H9 (cell line): ENCODE measurements at regions not wholly inside any gene's neighbourhood (a gene's known extent, or its start where the extent isn't known, plus 50 kb on each side); places are given as distances from the start of the nearest gene placed in this dataset.

Source experiments
- DNase-seq: peaks from one replicate; pipeline ENCODE4 v3.0.0-alpha.2; 2017
- H2AFZ ChIP-seq: one replicate; pipeline ENCODE4 v1.6.1; 2013; ENCODE audit warnings: mild to moderate bottlenecking, low read length, control low read depth, moderate library complexity
- H2AK5ac ChIP-seq: 2 replicates; pipeline ENCODE4 v1.6.1; 2013; ENCODE audit warnings: low read length, control low read depth, mixed read lengths; ENCODE audit not compliant: insufficient read length
- H2BK120ac ChIP-seq: one replicate; pipeline ENCODE4 v1.6.1; 2013; ENCODE audit warnings: low read depth, mild to moderate bottlenecking, low read length, control low read depth, inconsistent platforms; ENCODE audit not compliant: poor library complexity, severe bottlenecking
- H2BK12ac ChIP-seq: 2 replicates; pipeline ENCODE4 v1.6.1; 2013; ENCODE audit warnings: low read length, control low read depth, mixed read lengths, low read depth; ENCODE audit not compliant: insufficient read length
- H2BK15ac ChIP-seq: 2 replicates; pipeline ENCODE4 v1.6.1; 2013; ENCODE audit warnings: low read depth, low read length, control low read depth
- H2BK20ac ChIP-seq: one replicate; pipeline ENCODE4 v1.6.1; 2013; ENCODE audit warnings: low read depth, mild to moderate bottlenecking, low read length, control low read depth, inconsistent platforms; ENCODE audit not compliant: poor library complexity, severe bottlenecking
- H2BK5ac ChIP-seq: 2 replicates; pipeline ENCODE4 v1.6.1; 2013; ENCODE audit warnings: low read length, control low read depth, mixed read lengths; ENCODE audit not compliant: insufficient read length
- H3K14ac ChIP-seq: 2 replicates; pipeline ENCODE4 v1.6.1; 2013; ENCODE audit warnings: low read length, control low read depth; ENCODE audit not compliant: insufficient read depth
- H3K18ac ChIP-seq: 2 replicates; pipeline ENCODE4 v1.6.1; 2013; ENCODE audit warnings: low read depth, mild to moderate bottlenecking, mixed read lengths, low read length, control low read depth; ENCODE audit not compliant: insufficient read length
- H3K23ac ChIP-seq: 2 replicates; pipeline ENCODE4 v1.6.1; 2013; ENCODE audit warnings: low read length, control low read depth, mixed read lengths, low read depth; ENCODE audit not compliant: insufficient read length
- H3K23me2 ChIP-seq: 2 replicates; pipeline ENCODE4 v1.6.1; 2013; ENCODE audit warnings: low read depth, mild to moderate bottlenecking, mixed read lengths, low read length, control low read depth; ENCODE audit not compliant: insufficient read length, poor library complexity, severe bottlenecking
- H3K27ac ChIP-seq: 2 replicates; pipeline ENCODE4 v1.5.1; 2013; ENCODE audit warnings: low read length, control low read depth, mixed read lengths, low read depth; ENCODE audit not compliant: insufficient read length
- H3K27me3 ChIP-seq: 2 replicates; pipeline ENCODE4 v1.6.1; 2013; ENCODE audit warnings: low read length, control low read depth, inconsistent platforms; ENCODE audit not compliant: insufficient read depth
- H3K4ac ChIP-seq: 2 replicates; pipeline ENCODE4 v1.6.1; 2013; ENCODE audit warnings: low read depth, mild to moderate bottlenecking, control low read depth, inconsistent platforms, low read length, moderate library complexity
- H3K4me1 ChIP-seq: 2 replicates; pipeline ENCODE4 v1.6.1; 2013; ENCODE audit warnings: low read length, control low read depth, inconsistent platforms; ENCODE audit not compliant: insufficient read depth
- H3K4me2 ChIP-seq: 2 replicates; pipeline ENCODE4 v1.6.1; 2013; ENCODE audit warnings: low read length, control low read depth, mixed read lengths; ENCODE audit not compliant: insufficient read length, insufficient read depth
- H3K56ac ChIP-seq: 2 replicates; pipeline ENCODE4 v1.6.1; 2013; ENCODE audit warnings: low read depth, mild to moderate bottlenecking, mixed read lengths, low read length, control low read depth; ENCODE audit not compliant: insufficient read length
- H3K79me1 ChIP-seq: 2 replicates; pipeline ENCODE4 v1.6.1; 2013; ENCODE audit warnings: low read depth, mild to moderate bottlenecking, moderate library complexity, low read length, control low read depth, inconsistent platforms; ENCODE audit not compliant: insufficient read depth, poor library complexity, severe bottlenecking
- H3K79me2 ChIP-seq: 2 replicates; pipeline ENCODE4 v1.6.1; 2013; ENCODE audit warnings: low read length, control low read depth, inconsistent platforms; ENCODE audit not compliant: insufficient read depth
- H3K9ac ChIP-seq: 2 replicates; pipeline ENCODE4 v1.6.1; 2013; ENCODE audit warnings: low read length, control low read depth, mixed read lengths; ENCODE audit not compliant: insufficient read length; ENCODE audit errors: extremely low read depth
- H3K9me3 ChIP-seq: one replicate; pipeline ENCODE4 v1.6.1; 2013; ENCODE audit warnings: low read depth, low read length, inconsistent platforms; ENCODE audit not compliant: control insufficient read depth
- H3T11ph ChIP-seq: one replicate; pipeline ENCODE4 v1.6.1; 2013; ENCODE audit warnings: mild to moderate bottlenecking, low read length, control low read depth, inconsistent platforms
- H4K20me1 ChIP-seq: one replicate; pipeline ENCODE4 v1.6.1; 2013; ENCODE audit not compliant: control insufficient read depth, insufficient read length, insufficient read depth
- H4K5ac ChIP-seq: 2 replicates; pipeline ENCODE4 v1.6.1; 2013; ENCODE audit warnings: low read depth, mild to moderate bottlenecking, mixed read lengths, low read length, control low read depth; ENCODE audit not compliant: insufficient read length
- H4K8ac ChIP-seq: replicated peaks from 2 replicates; pipeline ENCODE4 v1.6.1; 2013; ENCODE audit warnings: low read length, control low read depth, mixed read lengths, low read depth; ENCODE audit not compliant: insufficient read length
- H4K91ac ChIP-seq: 2 replicates; pipeline ENCODE4 v1.6.1; 2013; ENCODE audit warnings: low read depth, mild to moderate bottlenecking, moderate library complexity, mixed read lengths, low read length, control low read depth; ENCODE audit not compliant: insufficient read length
- H3K27ac Mint-ChIP-seq, 3 experiments: 2 replicates in 2 of 3; 3 replicates in 1 of 3; pipeline ENCODE4 v1.8.0; 2020 to 2021; ENCODE audit warnings: mixed read lengths in 3 of 3, mild to moderate bottlenecking in 1 of 3, moderate library complexity in 1 of 3
- H3K27me3 Mint-ChIP-seq: 2 replicates; pipeline ENCODE4 v1.8.0; 2021; ENCODE audit warnings: low read depth, mild to moderate bottlenecking, moderate library complexity, mixed read lengths
- H3K36me3 Mint-ChIP-seq, 3 experiments: 2 replicates in 2 of 3; 3 replicates in 1 of 3; pipeline ENCODE4 v1.8.0; 2020 to 2021; ENCODE audit warnings: low read depth in 3 of 3, mixed read lengths in 3 of 3; ENCODE audit not compliant: insufficient read depth in 1 of 3
- H3K4me1 Mint-ChIP-seq, 2 experiments: 2 replicates each; pipeline ENCODE4 v1.8.0; 2020; ENCODE audit warnings: mixed read lengths in 2 of 2
- H3K4me3 Mint-ChIP-seq, 2 experiments: 2 replicates in 1 of 2; 3 replicates in 1 of 2; pipeline ENCODE4 v1.8.0; 2020 to 2021; ENCODE audit warnings: mild to moderate bottlenecking in 2 of 2, mixed read lengths in 2 of 2, moderate library complexity in 1 of 2
- H3K9me3 Mint-ChIP-seq, 2 experiments: 2 replicates in 1 of 2; 3 replicates in 1 of 2; pipeline ENCODE4 v1.8.0; 2020; ENCODE audit warnings: mild to moderate bottlenecking in 2 of 2, mixed read lengths in 2 of 2, moderate library complexity in 1 of 2
- CTCF ChIP-seq: fragments of 200-600 bp; sonication (generic); conservative IDR thresholded peaks from 3 replicates; pipeline ENCODE4 v1.8.0; 2021; ENCODE audit warnings: antibody characterized with exemption, mild to moderate bottlenecking
- WGBS: extraction: QIAGEN DNeasy Blood & Tissue Kit; methylation state at CpG from one replicate; pipeline ENCODE4 v1.1.7; 2013; ENCODE audit warnings: missing lambda C conversion rate, low lambda C conversion rate, mixed read lengths; ENCODE audit not compliant: insufficient read length; ENCODE audit errors: extremely low coverage; 5-methylcytosine and 5-hydroxymethylcytosine counted together

DNA sequence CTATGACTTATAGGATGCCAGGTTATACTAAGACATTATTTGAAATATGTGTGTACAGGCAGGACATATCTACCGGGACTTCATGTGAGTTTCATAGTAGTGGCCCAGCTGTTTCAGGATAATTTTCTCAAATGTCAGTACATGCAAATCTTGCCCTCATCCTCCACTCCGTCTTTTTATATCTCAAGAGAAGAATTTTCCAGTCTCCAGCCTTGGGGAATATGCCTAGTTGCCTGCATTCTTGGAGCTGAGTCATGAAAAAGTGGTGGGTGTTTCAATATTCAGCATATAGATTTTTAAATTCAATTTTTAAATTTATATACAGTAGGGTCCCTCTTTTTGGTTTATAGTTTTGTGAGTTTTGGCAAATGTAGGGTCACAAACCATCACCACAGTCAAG lies 236.7 kb downstream of the OTUD1 start:
- no peak overlapping the region for H2BK20ac ChIP-seq
- no peak overlapping the region for H3K14ac ChIP-seq
- no peak overlapping the region for H3K4ac ChIP-seq
- no peak overlapping the region for H3K56ac ChIP-seq
- no peaks in the 10 kb centered on the region for H3K79me2 ChIP-seq
- no peak for DNase-seq
- no peak overlapping the region for H3K4me2 ChIP-seq
- no peak overlapping the region for H3T11ph ChIP-seq
- H2BK12ac ChIP-seq: no peak overlapping the region
- H3K27ac Mint-ChIP-seq: no peak overlapping the region
- H4K8ac ChIP-seq: no peak overlapping the region
- no peak overlapping the region for H2BK120ac ChIP-seq
- no CpG with 5 or more reads among the region's 2 CpGs for WGBS
- no peak overlapping the region for H4K5ac ChIP-seq
- H3K18ac ChIP-seq: no peak overlapping the region
- H4K20me1 ChIP-seq: no peaks in the 10 kb centered on the region
- H2AFZ ChIP-seq: no peak overlapping the region
- no peak overlapping the region for H3K4me3 Mint-ChIP-seq
- no peak overlapping the region for H2BK15ac ChIP-seq
- peaks cover 0 to 5% (median 2%) of the 10 kb centered on the region in 3 experiments; a peak in 3 of 7 replicates for H3K36me3 Mint-ChIP-seq
- no peaks in the 10 kb centered on the region for H3K27me3 ChIP-seq
- no peak overlapping the region for H3K27ac ChIP-seq
- H3K9ac ChIP-seq: no peak overlapping the region
- H2AK5ac ChIP-seq: no peak overlapping the region
- peaks cover 11 to 14% of the 10 kb centered on the region in 2 experiments for H3K4me1 Mint-ChIP-seq
- H3K23me2 ChIP-seq: no peaks in the 10 kb centered on the region
- peaks cover 43% of the 10 kb centered on the region for H3K27me3 Mint-ChIP-seq
- no peak overlapping the region for H3K23ac ChIP-seq
- H4K91ac ChIP-seq: no peak overlapping the region
- H3K9me3 Mint-ChIP-seq: peaks cover 3 to 5% of the 10 kb centered on the region in 2 experiments
- H3K4me1 ChIP-seq: no peaks in the 10 kb centered on the region
- no peaks in the 10 kb centered on the region for H3K9me3 ChIP-seq
- H3K79me1 ChIP-seq: no peaks in the 10 kb centered on the region
- no peak for TF ChIP-seq CTCF
- H2BK5ac ChIP-seq: no peak overlapping the region
